CD4-positive, CD25-positive, alpha-beta regulatory T cell (primary cell): ENCODE measurements at regions not wholly inside any gene's neighbourhood (a gene's known extent, or its start where the extent isn't known, plus 50 kb on each side); places are given as distances from the start of the nearest gene placed in this dataset.

Source experiments
- ATAC-seq, 2 donors: fragments of 150-1000 bp; cut with Tn5 transposase; one replicate each; pipeline ENCODE4 v1.10.0; 2021; ENCODE audit warnings: low read depth in 2 of 2, moderate number of reproducible peaks in 2 of 2, moderate library complexity in 1 of 2
- DNase-seq, 3 donors: peaks; one replicate each; pipeline versions ENCODE4 v3.0.0 to v3.0.0-alpha.2; 2012 to 2022; ENCODE audit warnings: mixed read lengths in 1 of 3
- H3K27ac ChIP-seq: one replicate; pipeline ENCODE4 v1.7.0; 2013; ENCODE audit warnings: mild to moderate bottlenecking, low read length; ENCODE audit not compliant: insufficient read depth, poor library complexity, severe bottlenecking
- H3K27me3 ChIP-seq: one replicate; pipeline ENCODE4 v1.7.0; 2013; ENCODE audit warnings: low read length; ENCODE audit not compliant: control insufficient read depth, insufficient read depth
- H3K36me3 ChIP-seq: one replicate; pipeline ENCODE4 v1.7.0; 2013; ENCODE audit warnings: mild to moderate bottlenecking, low read length, moderate library complexity; ENCODE audit not compliant: control insufficient read depth, insufficient read depth
- H3K4me1 ChIP-seq: 2 replicates; pipeline ENCODE4 v1.7.0; 2013; ENCODE audit warnings: mild to moderate bottlenecking, low read length; ENCODE audit not compliant: insufficient read depth, control insufficient read depth, poor library complexity, severe bottlenecking
- H3K4me3 ChIP-seq: one replicate; pipeline ENCODE4 v1.7.0; 2013; ENCODE audit warnings: low read depth, mild to moderate bottlenecking, low read length, moderate library complexity
- H3K9me3 ChIP-seq, 2 experiments: 1 replicate in 1 of 2; 2 replicates in 1 of 2; pipeline ENCODE4 v1.7.0; 2013; ENCODE audit warnings: low read length in 2 of 2, mild to moderate bottlenecking in 1 of 2, moderate library complexity in 1 of 2; ENCODE audit not compliant: control insufficient read depth in 2 of 2
- H3K27ac Mint-ChIP-seq, 3 donors: one replicate each; pipeline ENCODE4 v1.8.0; 2020 to 2022; ENCODE audit warnings: mild to moderate bottlenecking in 3 of 3, mixed read lengths in 3 of 3, moderate library complexity in 2 of 3
- H3K27me3 Mint-ChIP-seq: one replicate; pipeline ENCODE4 v1.8.0; 2022; ENCODE audit warnings: mild to moderate bottlenecking, mixed read lengths
- H3K36me3 Mint-ChIP-seq: one replicate; pipeline ENCODE4 v1.8.0; 2020; ENCODE audit warnings: mixed read lengths
- H3K4me1 Mint-ChIP-seq, 4 donors: one replicate each; pipeline ENCODE4 v1.8.0; 2020 to 2022; ENCODE audit warnings: mixed read lengths in 4 of 4, mild to moderate bottlenecking in 1 of 4
- H3K4me3 Mint-ChIP-seq, 4 donors: one replicate each; pipeline ENCODE4 v1.8.0; 2020 to 2022; ENCODE audit warnings: mild to moderate bottlenecking in 4 of 4, mixed read lengths in 4 of 4, moderate library complexity in 3 of 4
- H3K9me3 Mint-ChIP-seq, 7 donors: one replicate each; pipeline ENCODE4 v1.8.0; 2020 to 2022; ENCODE audit warnings: mixed read lengths in 7 of 7, mild to moderate bottlenecking in 3 of 7, moderate library complexity in 2 of 7

- H3K4me1 ChIP-seq, result peaks cover 26% of the 10 kb centered on the region
- no peaks in the 10 kb centered on the region for H3K36me3 ChIP-seq
- Mint-ChIP-seq H3K4me1 (peaks cover 0 to 47% (median 26%) of the 10 kb centered on the region in 4 donors), H3K9me3 (peaks cover 0 to 2% (median 0%) of the 10 kb centered on the region in 7 donors), H3K27ac (peak overlapping the region in 2 of 3 donors; percentile 79 to 85), H3K36me3 (no peaks in the 10 kb centered on the region), H3K27me3 (no peaks in the 10 kb centered on the region), H3K4me3 (peak overlapping the region; percentile 81 to 92 (median 86))
- peak; percentile 39 to 76 (median 55) for DNase-seq
- H3K4me3 ChIP-seq, result peak overlapping the region; percentile 34
- no peaks in the 10 kb centered on the region for H3K9me3 ChIP-seq
- peak overlapping the region; percentile 60 for H3K27ac ChIP-seq
- ATAC-seq, result peak; percentile 71
- H3K27me3 ChIP-seq, result no peaks in the 10 kb centered on the region
These were observed 159.3 kb upstream of the GRK3 start for GRCh38 chr22:25404928-25405816.

GRCh38 chr22:25405841-25406509, 158.5 kb upstream of the GRK3 start:
- Histone ChIP-seq H3K4me3 (peak overlapping the region; percentile 34), H3K4me1 (peaks cover 31% of the 10 kb centered on the region), H3K27me3 (no peaks in the 10 kb centered on the region), H3K27ac (peak overlapping the region; percentile 60), H3K9me3 (no peaks in the 10 kb centered on the region), H3K36me3 (no peaks in the 10 kb centered on the region)
- ATAC-seq (no peak), DNase-seq (no peak)
- Mint-ChIP-seq H3K9me3 (peaks cover 0 to 2% (median 0%) of the 10 kb centered on the region in 7 donors), H3K4me3 (peak overlapping the region; percentile 81 to 86 (median 86)), H3K4me1 (peaks cover 5 to 48% (median 29%) of the 10 kb centered on the region in 4 donors), H3K27me3 (no peaks in the 10 kb centered on the region), H3K36me3 (no peaks in the 10 kb centered on the region), H3K27ac (peak overlapping the region; percentile 38 to 85 (median 79))

GRCh38 chr22:25406510-25407210, 157.8 kb upstream of the GRK3 start:
- Mint-ChIP-seq H3K9me3 (peaks cover 0 to 2% (median 0%) of the 10 kb centered on the region in 7 donors), H3K36me3 (no peaks in the 10 kb centered on the region), H3K4me3 (peak overlapping the region; percentile 84 to 86 (median 86)), H3K27me3 (no peaks in the 10 kb centered on the region), H3K4me1 (peaks cover 6 to 44% (median 29%) of the 10 kb centered on the region in 4 donors), H3K27ac (peak overlapping the region; percentile 79 to 85 (median 80))
- DNase-seq, result no peak
- H3K9me3 ChIP-seq, result no peaks in the 10 kb centered on the region
- no peaks in the 10 kb centered on the region for H3K36me3 ChIP-seq
- H3K4me3 ChIP-seq, result no peak overlapping the region
- ATAC-seq, result no peak
- no peak overlapping the region for H3K27ac ChIP-seq
- no peaks in the 10 kb centered on the region for H3K27me3 ChIP-seq
- peaks cover 32% of the 10 kb centered on the region for H3K4me1 ChIP-seq

- H3K4me3 ChIP-seq, result no peak overlapping the region
- no peak for ATAC-seq
- H3K4me1 ChIP-seq, result peaks cover 32% of the 10 kb centered on the region
- peak overlapping the region; percentile 77 to 80 (median 79) for H3K27ac Mint-ChIP-seq
- H3K27me3 Mint-ChIP-seq, result no peaks in the 10 kb centered on the region
- peaks cover 0 to 2% (median 0%) of the 10 kb centered on the region in 7 donors for H3K9me3 Mint-ChIP-seq
- H3K36me3 ChIP-seq, result no peaks in the 10 kb centered on the region
- DNase-seq, result no peak
- no peaks in the 10 kb centered on the region for H3K9me3 ChIP-seq
- no peaks in the 10 kb centered on the region for H3K27me3 ChIP-seq
- H3K36me3 Mint-ChIP-seq, result no peaks in the 10 kb centered on the region
- H3K4me1 Mint-ChIP-seq, result peaks cover 6 to 37% (median 23%) of the 10 kb centered on the region in 4 donors
- H3K4me3 Mint-ChIP-seq, result peak overlapping the region; percentile 60 to 85 (median 84)
- no peak overlapping the region for H3K27ac ChIP-seq
These were observed 157.1 kb upstream of the GRK3 start for GRCh38 chr22:25407226-25407858.

GRCh38 chr22:25407859-25408229, 156.6 kb upstream of the GRK3 start:
- H3K27me3 Mint-ChIP-seq, result no peaks in the 10 kb centered on the region
- H3K4me3 Mint-ChIP-seq, result peak overlapping the region; percentile 60 to 85 (median 84)
- DNase-seq (no peak), ATAC-seq (no peak)
- no peaks in the 10 kb centered on the region for H3K36me3 Mint-ChIP-seq
- Histone ChIP-seq H3K27me3 (no peaks in the 10 kb centered on the region), H3K27ac (no peak overlapping the region), H3K36me3 (no peaks in the 10 kb centered on the region), H3K9me3 (no peaks in the 10 kb centered on the region), H3K4me1 (peaks cover 30% of the 10 kb centered on the region), H3K4me3 (no peak overlapping the region)
- H3K27ac Mint-ChIP-seq, result peak overlapping the region in 2 of 3 donors; percentile 77
- H3K9me3 Mint-ChIP-seq, result peaks cover 0 to 2% (median 0%) of the 10 kb centered on the region in 7 donors
- H3K4me1 Mint-ChIP-seq, result peaks cover 6 to 32% (median 20%) of the 10 kb centered on the region in 4 donors

GRCh38 chr22:25409240-25409639, 155.2 kb upstream of the GRK3 start:
- Mint-ChIP-seq H3K36me3 (no peaks in the 10 kb centered on the region), H3K4me3 (no peak overlapping the region), H3K4me1 (peaks cover 3 to 18% (median 9%) of the 10 kb centered on the region in 4 donors), H3K9me3 (peaks cover 0 to 5% (median 2%) of the 10 kb centered on the region in 7 donors), H3K27me3 (peaks cover 5% of the 10 kb centered on the region), H3K27ac (no peak overlapping the region)
- no peak for DNase-seq
- ATAC-seq, result no peak
- Histone ChIP-seq H3K27me3 (no peaks in the 10 kb centered on the region), H3K9me3 (peaks cover 2 to 6% of the 10 kb centered on the region in 2 experiments), H3K36me3 (no peaks in the 10 kb centered on the region), H3K4me1 (peaks cover 16% of the 10 kb centered on the region), H3K27ac (no peak overlapping the region), H3K4me3 (no peak overlapping the region)

- H3K4me1 Mint-ChIP-seq, result peaks cover 3 to 14% (median 9%) of the 10 kb centered on the region in 4 donors
- peak overlapping the region; percentile 82 to 94 (median 86) for H3K4me3 Mint-ChIP-seq
- peak overlapping the region; percentile 72 for H3K4me3 ChIP-seq
- H3K27ac ChIP-seq, result no peak overlapping the region
- H3K27ac Mint-ChIP-seq, result peak overlapping the region in 2 of 3 donors; percentile 91 to 94
- no peaks in the 10 kb centered on the region for H3K27me3 ChIP-seq
- DNase-seq (peak in 1 of 3 donors; percentile 46), ATAC-seq (no peak)
- H3K36me3 Mint-ChIP-seq, result no peaks in the 10 kb centered on the region
- no peaks in the 10 kb centered on the region for H3K36me3 ChIP-seq
- peaks cover 9% of the 10 kb centered on the region for H3K4me1 ChIP-seq
- peaks cover 2 to 6% of the 10 kb centered on the region in 2 experiments for H3K9me3 ChIP-seq
- H3K27me3 Mint-ChIP-seq, result peaks cover 15% of the 10 kb centered on the region
- H3K9me3 Mint-ChIP-seq, result peaks cover 0 to 9% (median 2%) of the 10 kb centered on the region in 7 donors
These were observed 153.6 kb upstream of the GRK3 start for GRCh38 chr22:25410849-25411248.
